HG02759 (cell line): ENCODE measurements at regions not wholly inside any gene's neighbourhood (a gene's known extent, or its start where the extent isn't known, plus 50 kb on each side); places are given as distances from the start of the nearest gene placed in this dataset.

ENCODE experiments used
- ATAC-seq: cut with Tn5 transposase; IDR thresholded peaks from one replicate; pipeline ENCODE4 v1.9.1; 2021; ENCODE audit warnings: mild to moderate bottlenecking, moderate library complexity; ENCODE audit not compliant: unreplicated experiment

- no peak for ATAC-seq
Measured at GRCh38 chr2:15733867-15734673, 142.4 kb downstream of the DDX1 start.

GRCh38 chr2:15734674-15735483 is 143.2 kb downstream of the DDX1 start:
- no peak for ATAC-seq

- ATAC-seq: no peak
Measured at GRCh38 chr2:15735484-15736326, 144.0 kb downstream of the DDX1 start.

- no peak for ATAC-seq
Measured at GRCh38 chr2:15736396-15737180, 144.9 kb downstream of the DDX1 start.

GRCh38 chr2:15737314-15738224 is 145.9 kb downstream of the DDX1 start:
- no peak for ATAC-seq

- no peak for ATAC-seq
Measured at GRCh38 chr2:15738225-15738546, 146.5 kb downstream of the DDX1 start.

GRCh38 chr2:15738943-15739342 is 147.3 kb downstream of the DDX1 start:
- no peak for ATAC-seq

- no peak for ATAC-seq
Measured at GRCh38 chr2:15744820-15745219, 153.2 kb downstream of the DDX1 start.

GRCh38 chr2:15745350-15745749 is 153.7 kb downstream of the DDX1 start:
- no peak for ATAC-seq

GRCh38 chr2:15745907-15746702 is 154.4 kb downstream of the DDX1 start:
- no peak for ATAC-seq

- ATAC-seq: no peak
Measured at GRCh38 chr2:15746703-15747550, 155.3 kb downstream of the DDX1 start.

- ATAC-seq: no peak
Measured at GRCh38 chr2:15747603-15748471, 156.2 kb downstream of the DDX1 start.

- peak; percentile 56 for ATAC-seq
Measured at GRCh38 chr2:15748736-15749323, 157.2 kb downstream of the DDX1 start.

- ATAC-seq: no peak
Measured at GRCh38 chr2:15749460-15750432, 158.1 kb downstream of the DDX1 start.

GRCh38 chr2:15750433-15750814 is 158.8 kb downstream of the DDX1 start:
- ATAC-seq: no peak
